ENCODE measurements at regions not wholly inside any gene's neighbourhood (a gene's known extent, or its start where the extent isn't known, plus 50 kb on each side); places are given as distances from the start of the nearest gene placed in this dataset.

GRCh38 chr6:170232186-170233002 is 58.5 kb downstream of the DLL1 start:
- TF ChIP-seq POU2F2 (IDR thresholded peaks at IDR 0.05; ENCODE audit: low read depth, low read length) = no peak
- TF ChIP-seq SPI1 (IDR thresholded peaks at IDR 0.05; ENCODE audit: low read depth, low read length) = no peak
- TF ChIP-seq POLR2A (IDR thresholded peaks at IDR 0.05; ENCODE audit: low read depth, low read length) = no peak
- no peak for TF ChIP-seq TAF1 (IDR thresholded peaks at IDR 0.05; ENCODE audit: low read depth, low read length)
- no peak for TF ChIP-seq POLR2AphosphoS5 (IDR thresholded peaks at IDR 0.05; ENCODE audit: low read depth, low read length)
- no peak for TF ChIP-seq PAX5 (IDR thresholded peaks at IDR 0.05; ENCODE audit: insufficient read depth, low read length, severe bottlenecking)
- DNase-seq (ENCODE audit: insufficient read length, low spot score) (no peak), FAIRE-seq (no peak)

GRCh38 chr6:170231293-170232185 is 59.3 kb downstream of the DLL1 start:
- FAIRE-seq = no peak
- DNase-seq (ENCODE audit: insufficient read length, low spot score) = no peak
- TF ChIP-seq PAX5 (IDR thresholded peaks at IDR 0.05; ENCODE audit: insufficient read depth, low read length, severe bottlenecking) (no peak), POU2F2 (IDR thresholded peaks at IDR 0.05; ENCODE audit: low read depth, low read length) (no peak), POLR2AphosphoS5 (IDR thresholded peaks at IDR 0.05; ENCODE audit: low read depth, low read length) (no peak), SPI1 (IDR thresholded peaks at IDR 0.05; ENCODE audit: low read depth, low read length) (no peak), POLR2A (IDR thresholded peaks at IDR 0.05; ENCODE audit: low read depth, low read length) (no peak), TAF1 (IDR thresholded peaks at IDR 0.05; ENCODE audit: low read depth, low read length) (no peak)

- DNase-seq (ENCODE audit: insufficient read length, low spot score) (no peak), FAIRE-seq (no peak)
- TF ChIP-seq POU2F2 (IDR thresholded peaks at IDR 0.05; ENCODE audit: low read depth, low read length) (no peak), TAF1 (IDR thresholded peaks at IDR 0.05; ENCODE audit: low read depth, low read length) (no peak), SPI1 (IDR thresholded peaks at IDR 0.05; ENCODE audit: low read depth, low read length) (no peak), PAX5 (IDR thresholded peaks at IDR 0.05; ENCODE audit: insufficient read depth, low read length, severe bottlenecking) (no peak), POLR2AphosphoS5 (IDR thresholded peaks at IDR 0.05; ENCODE audit: low read depth, low read length) (no peak)
Measured at GRCh38 chr6:170230520-170231292, 60.2 kb downstream of the DLL1 start.

GRCh38 chr6:170229851-170230519 is 60.9 kb downstream of the DLL1 start:
- DNase-seq (ENCODE audit: insufficient read length, low spot score) = no peak
- FAIRE-seq = no peak
- TF ChIP-seq POLR2AphosphoS5 (IDR thresholded peaks at IDR 0.05; ENCODE audit: low read depth, low read length) (no peak), TAF1 (IDR thresholded peaks at IDR 0.05; ENCODE audit: low read depth, low read length) (no peak), POLR2A (IDR thresholded peaks at IDR 0.05; ENCODE audit: low read depth, low read length) (no peak), PAX5 (IDR thresholded peaks at IDR 0.05; ENCODE audit: insufficient read depth, low read length, severe bottlenecking) (no peak), POU2F2 (IDR thresholded peaks at IDR 0.05; ENCODE audit: low read depth, low read length) (no peak), SPI1 (IDR thresholded peaks at IDR 0.05; ENCODE audit: low read depth, low read length) (no peak)

GRCh38 chr6:170229396-170229795 is 61.5 kb downstream of the DLL1 start:
- FAIRE-seq = no peak
- TF ChIP-seq POLR2A (IDR thresholded peaks at IDR 0.05; ENCODE audit: low read depth, low read length) = no peak
- no peak for TF ChIP-seq SPI1 (IDR thresholded peaks at IDR 0.05; ENCODE audit: low read depth, low read length)
- TF ChIP-seq PAX5 (IDR thresholded peaks at IDR 0.05; ENCODE audit: insufficient read depth, low read length, severe bottlenecking) = no peak
- TF ChIP-seq POU2F2 (IDR thresholded peaks at IDR 0.05; ENCODE audit: low read depth, low read length) = no peak
- no peak for TF ChIP-seq POLR2AphosphoS5 (IDR thresholded peaks at IDR 0.05; ENCODE audit: low read depth, low read length)
- TF ChIP-seq TAF1 (IDR thresholded peaks at IDR 0.05; ENCODE audit: low read depth, low read length) = no peak
- DNase-seq (ENCODE audit: insufficient read length, low spot score) = no peak

- no peak for DNase-seq (ENCODE audit: insufficient read length, low spot score)
- no peak for TF ChIP-seq POU2F2 (IDR thresholded peaks at IDR 0.05; ENCODE audit: low read depth, low read length)
- TF ChIP-seq SPI1 (IDR thresholded peaks at IDR 0.05; ENCODE audit: low read depth, low read length) = no peak
- TF ChIP-seq POLR2A (IDR thresholded peaks at IDR 0.05; ENCODE audit: low read depth, low read length) = no peak
- TF ChIP-seq POLR2AphosphoS5 (IDR thresholded peaks at IDR 0.05; ENCODE audit: low read depth, low read length) = no peak
- TF ChIP-seq TAF1 (IDR thresholded peaks at IDR 0.05; ENCODE audit: low read depth, low read length) = no peak
- no peak for FAIRE-seq
Measured at GRCh38 chr6:170228946-170229310, 62.0 kb downstream of the DLL1 start.

GRCh38 chr6:170227996-170228945 is 62.6 kb downstream of the DLL1 start:
- TF ChIP-seq POLR2AphosphoS5 (IDR thresholded peaks at IDR 0.05; ENCODE audit: low read depth, low read length) (no peak), PAX5 (IDR thresholded peaks at IDR 0.05; ENCODE audit: insufficient read depth, low read length, severe bottlenecking) (no peak), TAF1 (IDR thresholded peaks at IDR 0.05; ENCODE audit: low read depth, low read length) (no peak), POLR2A (IDR thresholded peaks at IDR 0.05; ENCODE audit: low read depth, low read length) (no peak), POU2F2 (IDR thresholded peaks at IDR 0.05; ENCODE audit: low read depth, low read length) (no peak), SPI1 (IDR thresholded peaks at IDR 0.05; ENCODE audit: low read depth, low read length) (no peak)
- FAIRE-seq (no peak), DNase-seq (ENCODE audit: insufficient read length, low spot score) (no peak)
